DMS 273 (cell line): ENCODE measurements at regions not wholly inside any gene's neighbourhood (a gene's known extent, or its start where the extent isn't known, plus 50 kb on each side); places are given as distances from the start of the nearest gene placed in this dataset.

Experiments used
- DNase-seq: peaks from one replicate; lab custom pipeline; 2025; ENCODE audit not compliant: unreplicated experiment; lab: John Stamatoyannopoulos, UW

DNA sequence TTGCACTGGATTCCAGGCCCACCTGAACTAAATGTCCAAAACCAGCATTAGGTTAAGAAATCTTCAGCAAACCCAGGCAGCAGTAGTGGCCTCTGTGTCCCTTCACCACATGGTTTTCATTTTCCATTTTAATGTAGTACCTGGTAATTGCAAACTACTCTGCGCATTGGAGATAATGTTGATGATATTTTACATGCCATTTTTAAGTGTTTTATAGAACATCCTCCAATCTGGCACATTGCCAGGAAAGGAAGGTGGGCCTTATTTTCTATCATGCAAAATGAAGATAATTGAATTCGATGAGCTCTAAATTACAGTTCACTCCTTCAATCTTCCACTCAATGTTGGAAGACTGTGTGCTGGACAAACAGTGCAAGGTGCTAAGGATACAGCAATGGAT lies 89.5 kb downstream of the ZC3H11B start:
- peak; percentile 4 for DNase-seq

DNA sequence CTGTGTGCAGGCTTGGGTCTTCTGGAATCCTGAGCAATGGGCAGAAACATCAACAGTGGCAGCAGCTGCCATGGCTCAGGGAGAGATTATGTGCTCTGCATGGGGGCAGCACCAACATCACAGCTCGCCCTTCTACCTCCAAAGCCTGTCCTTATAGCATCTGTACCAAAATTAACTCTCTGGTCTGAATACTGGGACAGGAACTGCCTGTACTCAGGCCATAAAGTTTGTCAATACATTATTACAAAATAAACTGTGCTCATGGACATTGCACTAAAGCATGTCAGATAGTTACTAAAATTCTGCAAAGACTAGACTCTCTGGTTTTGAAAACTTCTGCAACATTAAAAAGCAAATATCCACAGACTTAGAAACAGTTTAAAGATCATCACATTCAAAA lies 91.6 kb downstream of the ZC3H11B start:
- no peak for DNase-seq

DNA sequence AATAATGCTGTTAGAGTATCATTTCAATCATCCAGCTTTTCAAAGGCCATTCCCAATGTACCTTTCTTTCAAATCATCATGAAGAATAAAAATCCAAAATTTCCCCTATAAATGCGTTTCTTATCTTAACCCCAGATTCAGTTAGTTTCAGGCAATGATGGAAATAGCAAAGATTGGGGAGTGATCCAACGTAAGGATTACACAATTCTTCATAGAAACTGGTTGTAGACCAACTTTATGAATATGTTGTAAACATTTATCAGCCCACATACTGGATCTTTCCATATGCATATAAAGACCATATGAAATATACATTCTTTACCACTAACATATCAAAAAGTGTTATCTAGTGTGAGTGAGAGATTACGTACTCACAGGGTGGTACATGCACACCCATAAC lies 92.7 kb downstream of the ZC3H11B start:
- DNase-seq = no peak

DNA sequence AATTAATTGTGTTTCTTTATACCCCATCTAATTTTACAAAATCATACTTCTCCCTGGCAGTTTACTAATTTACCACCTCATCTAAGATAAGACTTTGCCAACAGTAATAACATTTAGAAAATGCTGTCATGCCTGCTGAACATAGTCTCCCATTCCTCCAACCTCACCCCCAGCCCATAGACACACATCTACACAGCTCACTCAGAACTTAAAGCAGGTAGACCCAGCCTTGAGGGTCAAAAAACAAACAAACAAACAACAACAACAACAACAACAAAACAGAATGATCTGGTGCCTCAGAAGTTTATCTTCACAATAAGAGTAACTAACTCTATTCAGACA lies 94.0 kb downstream of the ZC3H11B start:
- DNase-seq = no peak

DNA sequence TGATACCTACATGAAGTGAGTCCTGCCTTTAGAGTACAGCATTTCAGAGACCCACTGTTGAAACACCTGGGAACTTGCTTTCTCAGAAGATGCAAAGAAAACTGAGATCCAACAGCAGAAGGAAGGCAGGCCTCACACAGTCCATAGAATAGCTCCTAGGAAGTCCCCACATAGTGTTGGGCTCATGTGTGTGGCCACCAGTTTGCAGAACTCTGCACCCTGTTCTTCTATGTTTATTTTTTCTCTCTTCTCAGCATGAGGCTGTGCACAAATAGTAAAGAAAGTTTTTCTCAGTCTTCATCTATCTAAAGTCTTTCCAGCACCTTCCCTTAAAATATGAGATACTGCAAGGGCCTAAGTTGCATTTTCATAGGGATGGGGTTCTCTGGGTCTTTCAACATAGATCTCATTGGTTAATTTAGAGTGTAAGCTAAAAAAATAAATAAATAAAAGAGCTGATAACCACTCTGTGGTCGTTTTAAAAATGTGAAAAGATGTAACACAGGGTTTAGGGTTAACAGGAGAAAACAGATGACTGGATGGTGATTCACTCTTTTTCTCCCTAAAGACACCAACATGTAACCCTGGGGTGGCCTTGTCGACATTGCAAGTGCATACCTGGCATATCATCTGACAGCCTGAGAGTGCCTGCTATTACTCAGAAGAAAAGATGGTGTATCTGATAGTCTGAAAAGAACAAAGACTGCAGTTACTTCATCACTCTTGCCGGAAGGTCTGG lies 94.6 kb downstream of the ZC3H11B start:
- no peak for DNase-seq

DNA sequence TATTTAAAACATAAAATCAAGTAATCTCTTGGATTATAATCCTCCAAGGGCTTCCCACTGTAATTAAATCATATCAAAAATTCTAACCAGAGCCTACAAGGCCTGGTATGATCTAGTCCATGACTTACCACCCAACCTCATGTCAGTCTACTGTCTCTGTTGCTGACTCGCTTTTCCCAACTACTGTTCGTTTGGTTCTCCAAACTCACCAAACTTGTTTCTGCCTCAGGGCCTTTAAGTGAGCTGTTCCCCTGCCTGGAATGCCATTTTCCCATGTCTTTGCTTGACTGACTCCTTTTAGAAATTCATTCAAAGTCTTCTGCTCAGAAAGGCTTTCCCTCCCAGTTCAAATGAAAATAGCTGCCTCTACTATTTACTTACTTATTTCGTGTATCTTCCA lies 95.9 kb downstream of the ZC3H11B start:
- no peak for DNase-seq

DNA sequence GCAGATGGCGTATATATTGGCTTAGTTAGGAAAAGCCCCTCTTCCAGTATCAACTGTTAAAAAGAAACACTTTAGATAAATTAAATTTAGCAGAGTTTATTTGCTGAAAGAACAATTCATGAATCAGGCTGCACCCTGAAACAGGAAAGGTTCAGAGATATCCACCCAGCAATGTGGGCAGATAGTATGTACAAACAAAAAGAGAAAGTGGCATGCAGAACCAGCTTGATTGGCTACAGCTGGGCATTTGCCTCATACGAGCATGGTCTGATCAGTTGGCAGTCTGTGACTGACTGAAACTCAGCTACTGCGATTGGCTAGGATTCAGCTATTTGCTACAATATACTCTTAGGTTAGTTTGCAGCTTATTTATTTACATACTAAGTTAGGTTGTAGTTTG lies 98.2 kb downstream of the ZC3H11B start:
- peak; percentile 9 for DNase-seq

DNA sequence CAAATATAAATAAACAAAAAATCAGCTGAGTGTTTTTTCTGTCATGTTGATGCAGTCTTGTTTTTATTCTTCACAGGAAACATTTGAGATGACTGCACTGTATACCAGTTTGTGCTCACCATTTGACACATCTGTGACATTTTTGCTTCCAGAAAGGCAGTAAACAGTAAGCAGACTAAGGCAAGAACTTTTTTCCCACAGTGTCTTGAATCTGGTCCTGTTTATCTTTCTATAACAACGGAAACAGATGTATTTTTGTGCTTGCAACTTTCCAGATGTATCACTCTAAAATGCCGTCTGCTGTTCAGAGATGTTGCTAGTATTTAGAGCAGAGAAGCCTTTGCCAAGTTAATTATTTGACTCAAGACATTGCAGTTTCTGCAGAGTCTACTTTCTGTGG lies 105.5 kb downstream of the ZC3H11B start:
- DNase-seq = no peak

DNA sequence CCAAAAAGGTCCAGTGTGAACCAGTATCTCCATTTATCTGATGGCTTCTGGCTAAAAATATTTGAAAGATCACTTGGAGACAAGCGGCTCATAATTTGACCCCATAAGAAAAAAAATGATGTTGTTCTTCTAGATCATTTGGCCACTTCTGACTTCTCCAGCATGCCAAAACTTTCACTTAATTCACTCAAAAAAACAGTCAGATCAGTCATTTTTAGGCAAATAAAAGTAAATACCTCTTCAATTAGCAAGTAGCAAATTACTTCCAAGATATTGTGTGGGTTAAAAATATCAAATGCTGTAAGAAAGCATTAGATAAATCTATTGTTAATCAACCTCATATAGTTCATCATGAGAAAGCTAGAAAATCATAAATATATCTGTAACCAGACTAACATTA lies 106.0 kb downstream of the ZC3H11B start:
- DNase-seq = no peak

DNA sequence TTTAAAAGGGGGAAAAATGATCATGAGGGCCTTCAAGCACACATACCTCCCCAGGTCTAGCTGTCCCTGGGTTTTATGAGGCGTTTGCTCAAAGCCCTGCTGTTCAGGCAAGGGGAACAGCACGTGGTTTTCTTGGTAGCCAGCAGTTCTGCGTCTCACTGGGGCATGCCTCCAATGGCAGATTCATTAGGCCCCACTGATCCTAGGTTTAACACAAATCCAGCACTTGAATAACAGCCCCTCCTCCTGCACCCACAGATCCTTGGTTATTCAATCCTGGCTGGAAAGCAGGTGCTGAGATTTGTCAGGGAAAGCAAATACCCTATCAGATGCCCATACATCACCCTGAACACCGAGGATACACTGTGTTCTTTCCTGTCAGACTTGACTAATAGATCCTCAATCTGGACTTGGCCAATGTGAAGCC lies 106.4 kb downstream of the ZC3H11B start:
- DNase-seq = no peak

DNA sequence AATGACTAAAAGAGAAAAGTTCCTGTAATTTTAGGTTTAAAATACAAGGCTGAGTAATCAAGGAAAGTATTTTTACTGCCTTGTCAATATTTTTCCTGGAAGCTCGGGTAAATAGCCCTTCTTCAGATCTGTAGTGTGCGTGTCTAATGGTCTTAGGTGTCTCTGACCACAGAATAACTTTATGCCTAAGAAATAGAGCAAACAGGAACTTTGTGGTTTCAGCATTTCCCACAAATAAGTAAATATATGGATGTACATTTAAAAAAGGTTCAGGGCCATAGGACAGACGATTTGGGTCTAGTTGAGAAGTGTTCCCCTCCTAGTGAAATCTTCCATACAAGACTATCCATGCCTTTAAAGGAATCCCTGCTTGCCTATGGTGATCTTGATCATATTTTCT lies 107.0 kb downstream of the ZC3H11B start:
- DNase-seq = no peak

DNA sequence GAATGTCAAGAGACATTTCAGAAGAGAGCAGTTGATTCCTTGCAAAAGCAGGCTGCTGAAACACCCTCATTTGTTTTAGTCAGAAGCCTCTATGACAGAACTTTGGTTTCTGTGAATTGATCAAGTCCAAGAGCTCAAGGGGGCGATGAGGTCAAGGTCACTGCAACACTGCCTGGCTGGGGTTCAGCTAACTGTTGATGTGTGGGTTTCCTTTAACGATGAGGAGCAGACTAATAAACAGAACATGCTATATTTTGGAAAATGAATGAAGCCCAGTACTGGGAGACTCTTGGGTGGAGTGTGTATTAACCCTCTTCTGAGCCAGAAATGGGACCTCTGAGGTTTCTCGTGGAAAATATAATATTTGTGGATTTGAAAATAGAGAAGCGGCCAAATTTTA lies 109.3 kb downstream of the ZC3H11B start:
- DNase-seq = no peak

DNA sequence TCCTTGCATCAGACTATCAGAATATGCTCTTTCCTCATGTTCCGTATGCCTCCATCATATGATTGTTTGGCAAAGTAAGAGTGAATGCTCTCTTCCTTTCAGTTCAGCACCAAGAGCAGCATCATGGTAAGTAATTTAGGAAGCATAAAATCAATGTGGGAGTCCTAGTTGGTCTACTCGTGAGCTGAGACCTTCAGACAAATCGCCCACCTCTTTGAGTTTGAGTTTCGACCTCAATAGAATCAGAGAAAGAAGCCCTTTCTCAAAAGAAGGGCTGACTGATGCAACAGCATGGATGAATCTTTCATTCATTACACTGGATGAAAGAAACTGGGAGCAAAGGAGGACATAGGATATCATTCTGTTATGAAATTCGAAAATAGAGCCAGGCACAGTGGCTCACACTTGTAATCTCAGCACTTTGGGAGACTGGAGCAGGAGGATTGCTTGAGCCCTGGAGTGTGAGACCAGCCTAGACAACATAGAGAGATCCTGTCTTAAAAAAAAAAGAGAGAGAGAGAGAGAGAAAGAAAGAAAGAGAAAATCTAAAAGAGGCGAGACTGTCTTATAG lies 112.5 kb downstream of the ZC3H11B start:
- no peak for DNase-seq

DNA sequence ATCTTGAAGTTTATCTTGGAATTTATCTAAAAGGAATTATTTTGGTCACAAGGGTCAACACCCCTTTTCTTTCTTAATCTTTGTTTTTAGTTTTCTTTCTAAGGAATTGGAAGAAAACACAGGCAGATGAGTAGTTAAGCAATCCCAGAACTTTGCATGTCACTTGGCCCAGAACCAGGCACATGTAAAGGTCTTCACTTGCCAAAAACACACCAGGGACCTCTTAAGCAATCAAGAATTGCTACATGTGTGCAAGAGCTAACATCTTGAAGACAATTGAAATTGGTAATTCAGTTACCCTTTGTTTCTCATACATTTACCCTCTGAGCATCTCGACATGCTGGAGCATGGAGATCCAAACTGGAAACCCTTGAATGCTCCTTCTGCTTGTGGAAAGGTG lies 114.2 kb downstream of the ZC3H11B start:
- DNase-seq = no peak

DNA sequence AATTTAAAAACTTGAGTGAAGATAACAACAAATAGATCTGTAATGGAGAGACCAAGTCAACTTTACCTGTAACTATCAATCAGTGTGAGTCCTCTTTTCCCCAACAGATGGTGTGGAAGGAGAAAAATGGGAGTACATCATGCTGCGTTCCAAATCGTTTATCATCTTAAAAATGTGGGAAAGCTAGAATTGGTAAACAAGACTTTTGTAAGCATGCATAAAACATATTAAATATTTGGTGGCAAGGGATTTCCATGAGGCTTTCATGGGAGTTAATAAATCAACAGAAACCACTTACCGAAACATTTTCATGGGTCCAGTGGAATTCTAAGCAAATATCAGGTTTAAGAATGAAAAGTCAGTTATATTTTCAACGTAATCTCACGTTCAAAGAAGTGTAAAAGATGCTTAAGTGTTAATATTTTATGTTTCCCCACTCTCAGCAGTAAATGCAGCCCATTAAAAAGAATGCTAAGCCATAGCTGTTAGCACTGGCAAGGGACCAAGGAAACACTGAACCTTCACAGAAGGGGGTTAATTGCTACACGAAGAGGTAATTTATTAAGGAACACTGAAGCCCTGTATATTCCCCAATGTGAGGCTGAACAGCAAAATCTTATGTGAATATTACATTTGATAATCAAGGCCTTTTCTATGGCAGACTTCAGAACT lies 117.0 kb downstream of the ZC3H11B start:
- peak; percentile 12 for DNase-seq

DNA sequence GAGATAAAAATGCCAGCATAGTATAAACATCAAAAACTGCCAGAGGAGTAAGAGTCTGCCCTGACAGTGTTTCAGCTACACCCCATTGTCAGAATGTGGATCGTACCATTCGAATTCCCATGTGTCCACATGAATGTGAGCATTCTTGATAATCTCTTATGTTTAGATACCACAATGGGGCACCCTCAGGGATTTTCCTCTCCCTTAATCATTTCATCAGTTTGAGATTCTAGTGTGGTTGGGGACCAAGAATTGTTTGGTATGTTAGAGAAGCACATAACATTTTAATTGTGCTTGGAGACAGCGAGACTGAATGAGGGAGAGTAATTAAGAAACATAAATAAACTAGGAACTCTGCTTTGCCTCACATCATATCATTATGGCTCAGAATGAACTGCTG lies 120.2 kb downstream of the ZC3H11B start:
- DNase-seq = no peak

DNA sequence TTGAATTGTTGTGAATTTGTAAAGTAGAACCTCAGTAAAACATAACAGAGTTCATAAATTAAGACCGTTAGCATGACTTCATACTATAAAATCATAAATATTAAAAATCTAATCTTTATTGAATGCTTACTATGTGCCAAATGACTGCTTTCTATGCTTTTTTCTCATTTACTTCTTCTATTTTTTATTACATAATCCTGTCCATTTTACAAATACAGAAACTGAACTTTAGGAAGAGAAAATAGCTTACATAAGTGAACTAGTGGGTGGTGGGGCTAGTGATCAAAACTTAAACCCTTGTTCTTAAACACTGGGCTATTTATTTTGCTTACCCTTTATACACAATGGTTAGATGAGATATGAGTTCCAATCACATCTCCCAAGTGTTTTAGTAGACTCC lies 122.3 kb downstream of the ZC3H11B start:
- no peak for DNase-seq

DNA sequence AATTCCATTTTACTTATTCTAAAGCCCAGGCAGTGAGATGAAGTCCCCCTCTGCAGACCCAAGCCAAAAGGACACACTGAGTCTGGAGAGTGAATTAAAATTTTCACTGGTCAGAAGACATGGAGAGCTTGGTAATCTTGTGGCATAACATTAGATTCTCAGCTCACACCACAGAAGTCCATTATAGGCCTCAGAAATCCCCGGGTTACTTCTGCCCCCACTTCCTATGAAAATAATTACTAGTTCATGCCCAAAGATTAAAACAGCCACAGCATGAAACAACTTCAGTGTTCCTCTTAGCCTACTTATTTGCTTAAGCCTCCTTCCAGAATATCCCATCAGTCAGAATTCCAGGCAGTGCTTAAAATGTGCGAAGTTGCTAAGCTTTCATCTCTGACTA lies 123.3 kb downstream of the ZC3H11B start:
- DNase-seq = no peak

DNA sequence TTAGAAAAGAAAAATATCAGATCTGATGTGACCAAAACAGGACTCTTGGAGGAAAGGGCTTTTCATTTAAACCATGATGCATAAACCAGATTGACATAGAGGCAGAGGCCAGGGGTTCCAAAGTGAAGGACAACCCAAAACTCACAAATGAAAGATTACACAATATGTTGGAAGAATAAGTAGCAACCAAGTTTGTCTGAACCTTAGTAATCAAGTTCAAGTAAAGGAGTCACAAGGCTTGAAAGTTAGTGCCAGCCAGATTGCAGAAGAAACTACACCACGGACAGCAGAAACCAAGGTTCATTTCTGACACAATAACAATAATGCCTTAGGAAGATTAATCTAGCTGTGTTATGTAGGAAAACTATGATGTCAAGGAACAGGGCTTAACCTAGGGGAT lies 124.6 kb downstream of the ZC3H11B start:
- no peak for DNase-seq

DNA sequence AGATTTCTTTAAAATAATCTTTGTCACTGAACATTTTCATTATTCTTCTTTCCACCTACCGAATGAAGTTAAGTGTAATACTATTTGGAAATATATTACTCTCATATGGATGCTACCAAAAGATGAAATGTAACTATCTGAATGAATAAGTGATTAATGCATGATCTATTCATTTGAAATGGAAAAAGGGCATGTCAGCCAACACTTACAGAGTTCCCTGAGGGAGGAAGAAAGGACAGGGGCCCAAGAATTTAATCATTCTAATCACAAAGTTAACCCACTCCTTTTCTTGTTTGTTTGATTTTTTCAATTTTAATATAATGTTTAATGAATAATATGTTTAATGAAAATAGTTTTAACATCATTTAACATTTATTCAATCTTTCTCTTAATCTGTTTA lies 129.4 kb downstream of the ZC3H11B start:
- no peak for DNase-seq

DNA sequence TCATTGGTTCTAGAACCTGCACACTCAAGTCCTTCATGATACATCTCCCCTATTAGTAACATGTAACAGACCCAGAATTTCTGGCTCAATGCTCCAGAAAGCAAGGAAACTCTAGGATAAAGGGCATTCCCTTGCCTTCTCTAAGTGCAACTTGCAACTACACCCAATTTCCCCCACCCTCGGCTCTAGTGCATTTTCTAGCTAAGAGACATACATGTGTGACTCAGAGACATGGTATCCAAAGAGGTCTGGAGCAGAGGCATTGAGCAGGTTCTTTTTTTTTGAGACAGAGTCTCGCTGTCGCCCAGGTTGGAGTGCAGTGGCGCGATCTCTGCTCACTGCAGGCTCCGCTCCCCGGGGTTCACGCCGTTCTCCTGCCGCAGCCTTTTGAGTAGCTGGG lies 132.9 kb downstream of the ZC3H11B start:
- no peak for DNase-seq

DNA sequence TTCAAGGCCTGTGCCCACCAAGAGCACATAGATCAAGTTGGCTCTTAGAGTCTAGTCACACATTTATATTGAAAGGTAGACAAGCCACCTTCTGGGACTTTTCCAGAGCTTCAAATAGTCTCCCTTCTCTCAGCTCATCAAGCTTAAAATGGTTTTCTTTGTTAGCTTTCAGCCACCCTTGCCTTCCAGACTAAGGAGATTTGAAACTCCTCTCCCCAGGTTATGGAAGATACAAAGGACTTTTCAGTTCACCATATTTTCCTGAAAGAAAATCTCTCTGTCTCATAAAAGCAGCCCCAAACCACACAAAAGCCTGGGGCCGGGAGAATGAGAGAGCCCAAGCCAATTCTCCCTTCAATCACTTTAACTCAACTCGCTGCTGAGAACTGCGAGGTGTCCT lies 134.1 kb downstream of the ZC3H11B start:
- no peak for DNase-seq

DNA sequence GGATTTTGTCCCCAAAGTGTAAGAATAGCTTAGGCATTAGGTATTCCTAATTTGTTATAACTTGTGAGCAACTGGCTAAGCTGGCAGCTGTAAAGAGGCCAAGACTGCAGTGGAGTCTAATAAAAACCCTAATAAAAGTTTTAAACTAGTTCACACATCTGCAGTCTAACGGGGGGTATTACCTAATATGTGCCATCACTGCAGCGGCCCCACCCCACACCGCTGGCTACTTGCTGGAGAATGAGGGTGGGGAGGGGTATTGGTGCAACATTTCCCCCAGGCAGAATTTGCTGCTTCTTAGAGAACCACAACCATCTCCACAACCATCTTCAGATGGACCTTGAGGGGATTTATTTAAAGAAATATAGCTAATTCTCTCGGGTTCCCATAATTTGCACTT lies 135.0 kb downstream of the ZC3H11B start:
- DNase-seq = no peak
